HEK293T (cell line): ENCODE measurements at regions not wholly inside any gene's neighbourhood (a gene's known extent, or its start where the extent isn't known, plus 50 kb on each side); places are given as distances from the start of the nearest gene placed in this dataset.

Experiments used
- CTCF ChIA-PET: fragments of 350-600 bp; formaldehyde crosslinking; extraction: SDS; loops from one replicate; lab custom pipeline; 2021; ENCODE audit warnings: antibody characterized with exemption, inconsistent platforms; lab: Yijun Ruan, JAX
- POLR2A ChIA-PET: fragments of 350-600 bp; formaldehyde crosslinking; extraction: SDS; loops from one replicate; lab custom pipeline; 2020; ENCODE audit warnings: antibody characterized with exemption, inconsistent platforms; lab: Yijun Ruan, JAX
- DNase-seq: peaks from one replicate; pipeline ENCODE4 v3.0.0; 2012; ENCODE audit warnings: mixed read lengths; ENCODE audit errors: extremely low spot score
- ARNT ChIP-seq: fragments of 450-650 bp; IDR thresholded peaks from 2 replicates; pipeline ENCODE4 v1.6.1; 2017; ENCODE audit warnings: mild to moderate bottlenecking
- BHLHE40 ChIP-seq: fragments of 450-650 bp; IDR thresholded peaks from 2 replicates; pipeline ENCODE4 v1.6.1; 2016; ENCODE audit warnings: mild to moderate bottlenecking, moderate library complexity, borderline replicate concordance
- CTBP1 ChIP-seq: fragments of 450-650 bp; IDR thresholded peaks from 2 replicates; pipeline ENCODE4 v1.6.1; 2016; ENCODE audit warnings: borderline replicate concordance
- ELF4 ChIP-seq: fragments of 450-650 bp; IDR thresholded peaks from 2 replicates; pipeline ENCODE4 v1.6.1; 2017; ENCODE audit warnings: antibody characterized with exemption
- FOXA1 ChIP-seq: fragments of 450-650 bp; IDR thresholded peaks from 2 replicates; pipeline ENCODE4 v1.6.1; 2016; ENCODE audit warnings: mild to moderate bottlenecking
- FOXK2 ChIP-seq: fragments of 450-650 bp; IDR thresholded peaks from 2 replicates; pipeline ENCODE4 v1.6.1; 2016; ENCODE audit warnings: mild to moderate bottlenecking
- FOXM1 ChIP-seq: fragments of 450-650 bp; IDR thresholded peaks from 2 replicates; pipeline ENCODE4 v1.6.1; 2017; ENCODE audit warnings: mild to moderate bottlenecking, borderline replicate concordance
- HDGF ChIP-seq: fragments of 450-650 bp; IDR thresholded peaks from 2 replicates; pipeline ENCODE4 v1.6.1; 2017; ENCODE audit warnings: antibody characterized with exemption, borderline replicate concordance
- L3MBTL2 ChIP-seq: fragments of 450-650 bp; conservative IDR thresholded peaks from 2 replicates; pipeline ENCODE4 v1.6.1; 2016; ENCODE audit warnings: mild to moderate bottlenecking
- LEF1 ChIP-seq: fragments of 450-650 bp; IDR thresholded peaks from 2 replicates; pipeline ENCODE4 v1.6.1; 2017; ENCODE audit warnings: mild to moderate bottlenecking, borderline replicate concordance
- NFRKB ChIP-seq: fragments of 450-650 bp; IDR thresholded peaks from 2 replicates; pipeline ENCODE4 v1.6.1; 2016; ENCODE audit warnings: mild to moderate bottlenecking, moderate library complexity
- SP1 ChIP-seq: fragments of 450-650 bp; IDR thresholded peaks from 2 replicates; pipeline ENCODE4 v1.6.1; 2017
- SUZ12 ChIP-seq: fragments of 450-650 bp; IDR thresholded peaks from 2 replicates; pipeline ENCODE4 v1.6.1; 2016; ENCODE audit warnings: mild to moderate bottlenecking
- TARDBP ChIP-seq: fragments of 450-650 bp; IDR thresholded peaks from 2 replicates; pipeline ENCODE4 v1.6.1; 2016
- ZNF384 ChIP-seq: fragments of 450-650 bp; IDR thresholded peaks from 2 replicates; pipeline ENCODE4 v1.6.1; 2016
- TF ChIP-seq, protein P1 (sequence below): fragments of 450-650 bp; IDR thresholded peaks from 2 replicates; pipeline ENCODE4 v1.6.1; 2016

DNA sequence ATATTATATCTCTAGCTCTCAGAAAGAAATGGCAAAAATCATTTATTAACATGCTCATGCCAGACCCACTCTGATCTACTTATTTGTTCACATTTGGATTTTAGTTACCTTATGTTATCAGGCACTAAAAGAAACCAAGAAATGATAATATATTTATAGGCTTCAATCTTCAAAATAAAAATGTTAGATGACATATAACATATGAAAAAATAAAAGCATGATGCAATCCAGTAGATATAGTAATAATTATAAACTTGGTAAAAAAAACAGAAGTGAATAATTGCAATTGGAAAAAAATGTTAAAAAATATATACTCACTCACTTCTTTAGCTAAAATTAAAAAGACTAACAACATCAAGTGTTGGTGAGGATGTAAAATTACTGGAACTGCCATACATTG is 248.3 kb upstream of the VRK2 start:
- POLR2A ChIA-PET = no interaction called here
- TF ChIP-seq BHLHE40 (no peak), L3MBTL2 (no peak), CTBP1 (no peak), LEF1 (no peak), ZNF384 (no peak), SUZ12 (no peak), NFRKB (no peak), ELF4 (no peak), FOXA1 (no peak), FOXK2 (no peak), TARDBP (no peak), HDGF (no peak), SP1 (no peak), ARNT (no peak), FOXM1 (no peak)
- TF ChIP-seq, protein P1, sequence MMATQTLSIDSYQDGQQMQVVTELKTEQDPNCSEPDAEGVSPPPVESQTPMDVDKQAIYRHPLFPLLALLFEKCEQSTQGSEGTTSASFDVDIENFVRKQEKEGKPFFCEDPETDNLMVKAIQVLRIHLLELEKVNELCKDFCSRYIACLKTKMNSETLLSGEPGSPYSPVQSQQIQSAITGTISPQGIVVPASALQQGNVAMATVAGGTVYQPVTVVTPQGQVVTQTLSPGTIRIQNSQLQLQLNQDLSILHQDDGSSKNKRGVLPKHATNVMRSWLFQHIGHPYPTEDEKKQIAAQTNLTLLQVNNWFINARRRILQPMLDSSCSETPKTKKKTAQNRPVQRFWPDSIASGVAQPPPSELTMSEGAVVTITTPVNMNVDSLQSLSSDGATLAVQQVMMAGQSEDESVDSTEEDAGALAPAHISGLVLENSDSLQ = no peak

DNA sequence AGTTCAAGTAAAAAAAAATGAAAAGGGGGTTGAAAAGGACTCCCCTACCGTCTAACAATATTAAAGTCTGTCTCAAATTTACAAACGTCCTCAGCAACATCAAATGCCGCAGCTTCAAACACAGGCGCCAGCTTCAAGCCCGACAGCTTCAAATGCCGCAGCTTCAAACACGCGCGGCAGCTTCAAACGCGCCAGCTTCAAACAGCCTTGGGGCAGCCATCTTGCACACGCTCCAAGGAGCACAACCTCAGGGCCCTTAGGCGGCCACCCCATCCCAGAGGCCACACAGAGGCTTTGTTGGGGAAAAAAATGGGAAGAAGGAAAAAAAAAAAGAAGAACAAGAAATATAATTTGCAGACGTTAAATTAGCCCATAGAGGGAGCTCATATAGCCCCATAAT is 244.4 kb upstream of the VRK2 start:
- TF ChIP-seq ZNF384 (no peak), FOXM1 (no peak), ELF4 (no peak), TARDBP (no peak), NFRKB (no peak), FOXK2 (no peak), HDGF (no peak), L3MBTL2 (no peak), LEF1 (no peak), SUZ12 (no peak), SP1 (no peak), CTBP1 (no peak), ARNT (no peak), BHLHE40 (no peak), FOXA1 (no peak)
- TF ChIP-seq, protein P1 = no peak
- ChIA-PET POLR2A (no interaction called here), CTCF (no interaction called here)
- DNase-seq = no peak

More for the DNA sequence above, 248.3 kb upstream of the VRK2 start:
- DNase-seq = no peak
- CTCF ChIA-PET = no interaction called here

DNA sequence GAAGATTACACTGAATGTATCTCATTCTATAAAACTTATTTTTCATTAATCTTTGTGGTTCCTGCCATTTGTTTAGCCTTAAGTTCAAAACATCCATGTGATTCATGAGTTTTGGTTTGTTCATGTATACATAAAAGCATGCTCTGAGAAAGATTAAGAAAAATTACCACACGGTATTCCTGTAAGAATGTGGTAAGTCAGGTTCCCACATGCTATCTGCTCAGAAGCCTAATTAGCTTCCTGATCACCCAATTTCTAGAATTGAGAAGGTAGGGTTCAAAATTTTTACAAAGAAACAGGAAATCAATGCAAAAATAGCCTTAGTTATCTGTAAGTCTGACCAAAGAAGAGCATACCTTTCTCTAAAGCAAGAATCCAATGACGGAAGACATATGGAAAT is 241.6 kb upstream of the VRK2 start:
- no peak for TF ChIP-seq FOXM1
- TF ChIP-seq LEF1 = no peak
- no peak for TF ChIP-seq CTBP1
- no peak for TF ChIP-seq ELF4
- no peak for TF ChIP-seq SUZ12
- TF ChIP-seq FOXK2 = no peak
- TF ChIP-seq NFRKB = no peak
- TF ChIP-seq HDGF = no peak
- TF ChIP-seq TARDBP = no peak
- no peak for TF ChIP-seq BHLHE40
- TF ChIP-seq FOXA1 = no peak
- TF ChIP-seq, protein P1 = no peak
- TF ChIP-seq ARNT = no peak
- TF ChIP-seq SP1 = no peak
- no peak for TF ChIP-seq L3MBTL2
- TF ChIP-seq ZNF384 = no peak
- ChIA-PET POLR2A (no interaction called here), CTCF (no interaction called here)
- no peak for DNase-seq

DNA sequence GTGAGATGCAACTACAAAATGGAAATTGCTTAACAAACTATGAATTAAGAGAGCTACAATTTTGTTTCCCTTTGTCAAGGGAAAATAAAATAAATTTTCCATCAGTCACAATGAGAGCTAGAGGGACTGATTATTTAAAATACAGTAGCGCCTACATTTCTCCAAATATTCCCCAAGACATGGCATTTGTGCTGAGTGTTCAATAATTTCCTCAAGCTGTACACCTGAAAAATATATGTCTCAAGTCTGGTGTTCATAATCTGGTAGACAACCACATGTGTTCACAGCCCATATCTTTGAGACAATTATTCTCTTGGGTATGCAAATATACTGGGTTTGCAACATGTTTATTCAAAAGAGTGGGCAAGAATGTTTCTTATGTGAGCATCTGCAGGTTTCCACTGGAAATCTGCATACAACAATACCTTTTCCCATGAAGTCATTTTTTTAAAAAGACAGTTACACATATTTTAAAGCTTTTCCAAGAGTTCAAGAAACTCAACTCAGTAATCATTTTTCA is 240.1 kb upstream of the VRK2 start:
- ChIA-PET POLR2A (no interaction called here), CTCF (no interaction called here)
- TF ChIP-seq NFRKB (no peak), CTBP1 (no peak), ZNF384 (no peak), FOXA1 (no peak), ELF4 (no peak), TARDBP (no peak), L3MBTL2 (no peak), SP1 (no peak), ARNT (no peak), SUZ12 (no peak), FOXM1 (no peak), LEF1 (no peak)
- TF ChIP-seq, protein P1 = no peak
- no peak for DNase-seq

DNA sequence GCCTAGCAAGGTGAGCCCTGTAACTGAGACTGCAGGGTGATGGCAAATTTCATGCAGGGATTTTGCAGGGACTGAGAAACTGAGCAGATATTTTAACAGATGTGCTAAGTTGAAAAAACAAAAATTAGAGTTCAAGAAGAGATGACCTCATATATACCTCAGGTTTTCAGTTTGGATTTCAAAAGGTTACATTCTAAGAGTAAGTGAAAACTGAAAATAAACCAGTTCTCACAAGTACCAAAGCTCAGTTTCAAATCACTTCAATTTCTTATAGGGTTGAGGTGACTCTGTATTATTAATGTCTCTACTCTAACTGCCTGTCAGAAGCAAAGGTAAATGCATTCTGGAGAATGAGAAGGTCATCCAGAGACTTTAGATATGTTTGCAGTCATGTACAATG is 237.4 kb upstream of the VRK2 start:
- no peak for TF ChIP-seq BHLHE40
- no peak for TF ChIP-seq FOXK2
- no peak for TF ChIP-seq SUZ12
- TF ChIP-seq L3MBTL2 = no peak
- TF ChIP-seq SP1 = no peak
- no peak for TF ChIP-seq FOXA1
- ChIA-PET CTCF (no interaction called here), POLR2A (no interaction called here)
- DNase-seq = no peak

DNA sequence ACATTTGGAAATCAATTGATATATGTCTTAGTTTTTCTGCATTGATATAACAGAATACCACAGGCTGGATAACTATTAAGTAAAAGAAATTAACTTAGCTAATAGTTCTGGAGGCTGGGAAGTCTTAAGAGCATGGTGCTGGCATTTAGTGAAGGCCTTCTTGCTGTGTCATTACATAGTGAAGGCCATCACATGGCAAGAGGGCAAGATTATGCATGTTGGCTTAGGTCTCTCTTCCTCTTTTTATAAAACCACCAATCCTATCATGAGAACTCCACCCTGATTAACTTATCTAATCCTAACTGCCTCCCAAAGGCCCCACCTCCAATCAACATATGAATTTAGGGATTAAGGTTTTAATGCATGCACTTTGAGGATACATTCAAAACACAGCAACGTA is 225.5 kb upstream of the VRK2 start:
- CTCF ChIA-PET = no interaction called here
- no peak for DNase-seq
- POLR2A ChIA-PET = no interaction called here
- no peak for TF ChIP-seq SP1
- TF ChIP-seq TARDBP = no peak
- no peak for TF ChIP-seq SUZ12
- TF ChIP-seq L3MBTL2 = no peak
- no peak for TF ChIP-seq ZNF384
- TF ChIP-seq BHLHE40 = no peak
- no peak for TF ChIP-seq FOXK2
- TF ChIP-seq LEF1 = no peak
- TF ChIP-seq HDGF = no peak
